Mesothelial cell of epicardium (in vitro differentiated cells): ENCODE measurements at regions not wholly inside any gene's neighbourhood (a gene's known extent, or its start where the extent isn't known, plus 50 kb on each side); places are given as distances from the start of the nearest gene placed in this dataset.
A peak's percentile ranks its signal among the peaks of the same experiment; 100 is the strongest.

Experiments used
- DNase-seq, 2 experiments: peaks; one replicate each; pipeline ENCODE4 v3.0.0; 2021; ENCODE audit warnings: low spot score in 2 of 2; ENCODE audit not compliant: unreplicated experiment in 2 of 2
- H3K27ac Mint-ChIP-seq: 2 replicates; pipeline ENCODE4 v1.8.0; 2021; ENCODE audit warnings: mixed read lengths
- H3K27me3 Mint-ChIP-seq: 2 replicates; pipeline ENCODE4 v1.8.0; 2021; ENCODE audit warnings: low read depth, mixed read lengths
- H3K36me3 Mint-ChIP-seq: 2 replicates; pipeline ENCODE4 v1.8.0; 2021; ENCODE audit warnings: mixed read lengths
- H3K4me1 Mint-ChIP-seq: 2 replicates; pipeline ENCODE4 v1.8.0; 2021; ENCODE audit warnings: mixed read lengths
- H3K4me3 Mint-ChIP-seq: 2 replicates; pipeline ENCODE4 v1.8.0; 2021; ENCODE audit warnings: mild to moderate bottlenecking, moderate library complexity, mixed read lengths
- H3K9me3 Mint-ChIP-seq: 2 replicates; pipeline ENCODE4 v1.8.0; 2021; ENCODE audit warnings: mixed read lengths
- CTCF ChIP-seq: fragments of 200-600 bp; sonication (generic); IDR thresholded peaks from one replicate; pipeline ENCODE4 v1.5.0; 2021; ENCODE audit warnings: antibody characterized with exemption; ENCODE audit not compliant: unreplicated experiment

DNA sequence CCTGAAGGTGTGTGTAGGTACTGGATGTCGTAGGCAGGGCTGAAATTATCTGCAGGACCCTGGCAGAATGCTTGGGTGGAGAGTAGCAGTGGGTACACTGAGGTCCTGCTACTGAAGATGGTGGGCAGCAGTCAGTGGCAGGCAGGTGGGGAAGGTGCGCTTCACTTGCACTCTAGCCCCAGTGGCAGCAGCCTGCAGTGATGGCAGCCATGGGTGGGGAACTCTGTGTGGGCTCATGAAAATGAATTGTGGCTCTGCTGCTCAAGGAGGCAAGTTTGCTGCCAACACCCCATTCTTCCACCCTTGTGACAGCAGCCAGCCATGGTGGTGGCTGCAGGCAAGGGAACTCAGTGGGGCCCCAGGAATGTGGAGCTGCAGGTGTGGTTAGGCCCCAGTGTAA, 1242.7 kb upstream of the MIR17HG start:
- no peak for DNase-seq
- no peaks in the 10 kb centered on the region for H3K27me3 Mint-ChIP-seq
- H3K4me1 Mint-ChIP-seq, result peaks cover 15% of the 10 kb centered on the region
- H3K36me3 Mint-ChIP-seq, result no peaks in the 10 kb centered on the region
- no peak overlapping the region for H3K4me3 Mint-ChIP-seq
- no peak for TF ChIP-seq CTCF
- no peak overlapping the region for H3K27ac Mint-ChIP-seq
- H3K9me3 Mint-ChIP-seq, result peaks cover 3% of the 10 kb centered on the region

GRCh38 chr13:90105276-90105675, 1242.2 kb upstream of the MIR17HG start:
- H3K27ac Mint-ChIP-seq, result peak overlapping the region; percentile 66
- peaks cover 15% of the 10 kb centered on the region for H3K4me1 Mint-ChIP-seq
- H3K4me3 Mint-ChIP-seq, result no peak overlapping the region
- no peaks in the 10 kb centered on the region for H3K36me3 Mint-ChIP-seq
- no peaks in the 10 kb centered on the region for H3K27me3 Mint-ChIP-seq
- peaks cover 3% of the 10 kb centered on the region for H3K9me3 Mint-ChIP-seq
- DNase-seq, result no peak
- no peak for TF ChIP-seq CTCF

DNA sequence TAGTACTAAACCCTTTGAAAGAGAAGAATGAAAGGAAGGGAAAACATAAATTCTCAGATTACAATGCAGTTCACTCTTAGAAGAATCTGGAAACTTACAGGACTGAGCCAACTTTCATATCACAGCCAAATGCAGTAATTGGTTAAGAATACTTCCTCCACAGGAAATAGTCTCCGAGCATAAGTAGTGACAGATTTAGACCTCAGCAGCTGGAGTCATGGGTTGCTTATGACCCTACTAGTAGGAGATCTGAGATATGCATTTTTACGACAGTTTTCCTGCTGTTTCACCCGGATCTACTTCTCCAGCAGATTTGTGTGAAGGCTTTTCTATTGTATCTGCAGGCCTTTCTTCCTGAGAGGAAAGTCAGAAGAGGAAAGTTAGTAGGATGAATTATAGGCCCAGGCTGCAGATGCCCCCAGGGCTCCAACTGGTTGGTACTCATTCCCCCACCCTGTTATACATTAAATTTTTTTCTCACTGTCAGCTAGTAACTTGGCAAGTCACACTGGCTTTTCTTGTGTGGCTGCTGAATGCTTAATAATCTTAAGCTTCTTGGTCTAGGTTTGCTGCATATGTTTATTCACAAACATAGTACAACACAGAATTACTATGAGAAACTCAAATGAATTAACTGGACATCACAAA, 1241.5 kb upstream of the MIR17HG start:
- Mint-ChIP-seq H3K36me3 (no peaks in the 10 kb centered on the region), H3K4me1 (peaks cover 15% of the 10 kb centered on the region), H3K9me3 (peaks cover 3% of the 10 kb centered on the region), H3K27me3 (no peaks in the 10 kb centered on the region), H3K27ac (peak overlapping the region; percentile 66), H3K4me3 (no peak overlapping the region)
- no peak for TF ChIP-seq CTCF
- no peak for DNase-seq

GRCh38 chr13:90107661-90108060, 1239.8 kb upstream of the MIR17HG start:
- TF ChIP-seq CTCF, result no peak

GRCh38 chr13:90108547-90108946, 1238.9 kb upstream of the MIR17HG start:
- Mint-ChIP-seq H3K4me3 (no peak overlapping the region), H3K9me3 (peaks cover 3% of the 10 kb centered on the region), H3K4me1 (peaks cover 15% of the 10 kb centered on the region), H3K36me3 (no peaks in the 10 kb centered on the region), H3K27ac (no peak overlapping the region), H3K27me3 (no peaks in the 10 kb centered on the region)
- no peak for DNase-seq
- TF ChIP-seq CTCF, result no peak

More at GRCh38 chr13:90107661-90108060, 1239.8 kb upstream of the MIR17HG start:
- Mint-ChIP-seq H3K36me3 (no peaks in the 10 kb centered on the region), H3K4me1 (peaks cover 15% of the 10 kb centered on the region), H3K9me3 (peaks cover 3% of the 10 kb centered on the region), H3K27ac (no peak overlapping the region), H3K4me3 (no peak overlapping the region), H3K27me3 (no peaks in the 10 kb centered on the region)
- DNase-seq, result no peak

DNA sequence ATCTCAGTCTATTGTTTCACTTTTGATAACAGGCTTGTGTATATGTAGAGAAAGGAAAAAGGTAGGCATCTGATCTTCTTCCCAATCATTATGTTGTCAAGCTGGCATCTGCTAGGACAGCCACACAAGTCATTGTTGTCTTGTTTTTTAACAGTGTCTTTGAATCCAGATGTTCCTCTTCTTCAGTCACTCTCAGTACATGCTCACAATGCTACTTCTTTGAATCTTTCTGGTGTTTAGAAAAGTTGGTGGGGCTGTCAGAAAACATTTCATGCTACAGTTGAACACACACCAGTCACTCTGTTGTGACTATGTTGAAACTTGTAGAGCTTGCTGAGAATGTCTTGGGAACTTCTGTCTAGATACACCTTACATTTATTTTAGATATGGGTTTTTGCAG, 1231.4 kb upstream of the MIR17HG start:
- TF ChIP-seq CTCF, result no peak
- Mint-ChIP-seq H3K36me3 (no peaks in the 10 kb centered on the region), H3K4me3 (no peak overlapping the region), H3K4me1 (peaks cover 4% of the 10 kb centered on the region), H3K9me3 (peaks cover 8% of the 10 kb centered on the region), H3K27ac (no peak overlapping the region), H3K27me3 (no peaks in the 10 kb centered on the region)
- DNase-seq, result no peak
